K562 (cell line): ENCODE measurements at regions not wholly inside any gene's neighbourhood (a gene's known extent, or its start where the extent isn't known, plus 50 kb on each side); places are given as distances from the start of the nearest gene placed in this dataset.

Source experiments
- ATAC-seq: fragments of 200-7000 bp; cut with Tn5 transposase; 3 replicates; pipeline ENCODE4 v1.9.1; 2020; ENCODE audit warnings: moderate library complexity
- BruUV-seq: library from RNA; stranded (reverse); fragments of 400-500 nt; replicated peaks from 2 replicates; lab custom pipeline; 2021; lab: Mats Ljungman, UMichigan
- CTCF ChIA-PET: fragments of 300-600 bp; formaldehyde crosslinking; extraction: SDS; loops from one replicate; lab custom pipeline; 2021; ENCODE audit warnings: low intra/inter-chr PET ratio; lab: Yijun Ruan, JAX
- POLR2A ChIA-PET: fragments of 300-600, 350-650 bp; sonication (Branson Sonifier 250); formaldehyde crosslinking; extraction: SDS; loops from one replicate; lab custom pipeline; 2021; ENCODE audit warnings: antibody characterized with exemption, inconsistent platforms; lab: Yijun Ruan, JAX
- DNase-seq, 4 experiments: peaks; one replicate each; pipeline versions ENCODE4 v3.0.0 to v3.0.0-alpha.2; 2011 to 2018; ENCODE audit warnings: low spot score in 3 of 4, mixed read lengths in 3 of 4; ENCODE audit errors: extremely low read depth in 1 of 4
- FAIRE-seq: peaks from 2 replicates; lab custom pipeline; 2011; peaks lifted over from hg19 to GRCh38; lab: Jason Lieb, UNC
- H2AFZ ChIP-seq: 2 replicates; pipeline ENCODE4 v1.6.0; 2011; ENCODE audit warnings: low read depth, low read length, control low read depth, inconsistent platforms
- H3K27ac ChIP-seq: fragments of 200-600 bp; 3 replicates; pipeline ENCODE4 v1.8.0; 2011; ENCODE audit warnings: low read depth, mild to moderate bottlenecking, control low read depth, inconsistent platforms, low read length, moderate library complexity, mixed read lengths; ENCODE audit errors: extremely low read depth
- H3K27me3 ChIP-seq, 2 experiments: fragments of 300-600 bp in 1 of 2; 2 replicates in 1 of 2; 3 replicates in 1 of 2; pipeline versions ENCODE4 v1.6.0 to v1.8.0; 2011; ENCODE audit warnings: inconsistent platforms in 2 of 2, low read length in 2 of 2, mild to moderate bottlenecking in 1 of 2, mixed read lengths in 1 of 2, moderate library complexity in 1 of 2; ENCODE audit not compliant: control insufficient read depth in 2 of 2, insufficient read depth in 2 of 2
- H3K36me3 ChIP-seq: fragments of 300-600 bp; 3 replicates; pipeline ENCODE4 v1.8.0; 2011; ENCODE audit warnings: mild to moderate bottlenecking, low read length, inconsistent platforms; ENCODE audit not compliant: control insufficient read depth, insufficient read depth
- H3K4me1 ChIP-seq, 2 experiments: fragments of 200-600 bp in 1 of 2; replicated peaks in 1 of 2; 2 replicates in 1 of 2; 3 replicates in 1 of 2; pipeline versions ENCODE4 v1.5.1 to v1.8.0; 2011; ENCODE audit warnings: inconsistent platforms in 2 of 2, low read length in 2 of 2, mild to moderate bottlenecking in 1 of 2, mixed read lengths in 1 of 2, moderate library complexity in 1 of 2; ENCODE audit not compliant: control insufficient read depth in 2 of 2, insufficient read depth in 2 of 2
- H3K4me2 ChIP-seq: 2 replicates; pipeline ENCODE4 v1.6.1; 2011; ENCODE audit warnings: low read length, control low read depth, inconsistent platforms, mixed read lengths; ENCODE audit not compliant: insufficient read depth
- H3K4me3 ChIP-seq: fragments of 200-600 bp; sonication (generic), shearing (Covaris generic); 2 replicates; pipeline ENCODE4 v1.5.1; 2016; ENCODE audit warnings: control low read depth, inconsistent platforms
- H3K79me2 ChIP-seq: fragments of 200-600 bp; 3 replicates; pipeline ENCODE4 v1.8.0; 2011; ENCODE audit warnings: low read length, inconsistent platforms; ENCODE audit not compliant: control insufficient read depth, insufficient read depth
- H3K9ac ChIP-seq, 2 experiments: 2 replicates each; pipeline versions ENCODE4 v1.6.0 to v1.6.1; 2011; ENCODE audit warnings: low read depth in 2 of 2, low read length in 2 of 2, control low read depth in 1 of 2, inconsistent platforms in 1 of 2, mild to moderate bottlenecking in 1 of 2, mixed read lengths in 1 of 2; ENCODE audit not compliant: insufficient read depth in 1 of 2
- H3K9me1 ChIP-seq: one replicate; pipeline ENCODE4 v1.6.0; 2011; ENCODE audit warnings: inconsistent platforms, mild to moderate bottlenecking, low read length, moderate library complexity; ENCODE audit not compliant: control insufficient read depth, insufficient read depth
- H3K9me3 ChIP-seq: replicated peaks from 2 replicates; pipeline ENCODE4 v1.5.1; 2011; ENCODE audit warnings: low read depth, low read length, inconsistent platforms; ENCODE audit not compliant: control insufficient read depth, insufficient read depth
- H4K20me1 ChIP-seq: replicated peaks from 2 replicates; pipeline ENCODE4 v1.6.1; 2011; ENCODE audit warnings: low read length, inconsistent platforms, mixed read lengths; ENCODE audit not compliant: control insufficient read depth, insufficient read depth
- POLR3A ChIP-seq: IDR thresholded peaks from 2 replicates; pipeline ENCODE4 v1.6.1; 2011; ENCODE audit warnings: borderline replicate concordance, mild to moderate bottlenecking, moderate library complexity; ENCODE audit not compliant: insufficient read length, insufficient read depth; ENCODE audit errors: extremely low read depth
- WHSC1 ChIP-seq: IDR thresholded peaks from one replicate; pipeline ENCODE4 v1.6.1; 2012; ENCODE audit warnings: low read length, control low read depth, inconsistent platforms
- WGBS: fragments of 100-300 bp; shearing (Covaris generic); methylation state at CpG from one replicate; pipeline ENCODE4 v1.1.6; 2016; ENCODE audit warnings: low coverage, mixed read lengths; ENCODE audit not compliant: insufficient coverage; ENCODE audit errors: missing lambda C conversion rate; 5-methylcytosine and 5-hydroxymethylcytosine counted together
- in situ Hi-C: fragments of 300-500 bp; cut with MboI; formaldehyde crosslinking; loops from 4 replicates; pipeline ENCODE4 v1.15.0; 2018; ENCODE audit warnings: inconsistent platforms, mixed read lengths
- intact Hi-C: fragments of 100-400 bp; cut with micrococcal nuclease; formaldehyde crosslinking; loops from 2 replicates; pipeline ENCODE4 v1.14.2; 2022
- TF ChIP-seq, protein P1 (sequence below): fragments of 450-650 bp; IDR thresholded peaks from 2 replicates; pipeline ENCODE4 v1.6.1; 2016
- TF ChIP-seq, protein P2 (sequence below): sonication (generic); formaldehyde crosslinking; IDR thresholded peaks from 2 replicates; pipeline ENCODE4 v1.9.0; 2022; ENCODE audit warnings: mild to moderate bottlenecking, missing genetic modification reagents

DNA sequence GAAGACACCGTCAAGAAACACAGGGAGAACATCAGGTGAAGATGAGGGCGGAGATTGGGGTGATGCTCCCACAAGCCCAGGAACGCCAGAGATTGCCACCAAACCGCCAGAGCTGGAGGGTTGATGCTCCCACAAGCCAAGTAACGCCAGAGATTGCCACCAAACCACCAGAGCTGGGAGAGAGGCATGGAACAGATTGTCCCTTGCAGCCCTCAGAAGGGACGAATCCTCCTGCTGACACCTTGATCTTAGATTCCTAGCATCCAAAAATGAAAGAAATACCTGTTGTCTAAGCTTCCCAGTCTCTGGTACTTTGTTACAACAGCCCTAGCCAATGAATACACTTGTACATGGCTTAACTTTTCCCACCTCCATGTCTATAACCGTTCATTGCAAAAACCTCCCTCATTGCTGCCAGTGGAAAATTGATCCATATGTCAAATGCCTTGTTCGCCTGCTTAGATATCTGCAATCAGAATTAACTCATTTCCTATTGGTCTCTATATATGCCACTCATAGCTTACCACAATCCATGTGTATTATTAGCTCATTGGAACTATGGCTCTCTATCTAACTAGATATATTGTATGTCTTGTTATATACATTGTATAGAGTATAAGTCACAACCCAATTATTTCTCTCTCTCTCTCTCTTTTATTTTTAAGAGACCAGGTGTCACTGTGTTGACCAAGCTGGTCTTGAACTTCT, 127.4 kb downstream of the ADSS2 start:
- TF ChIP-seq, protein P1, sequence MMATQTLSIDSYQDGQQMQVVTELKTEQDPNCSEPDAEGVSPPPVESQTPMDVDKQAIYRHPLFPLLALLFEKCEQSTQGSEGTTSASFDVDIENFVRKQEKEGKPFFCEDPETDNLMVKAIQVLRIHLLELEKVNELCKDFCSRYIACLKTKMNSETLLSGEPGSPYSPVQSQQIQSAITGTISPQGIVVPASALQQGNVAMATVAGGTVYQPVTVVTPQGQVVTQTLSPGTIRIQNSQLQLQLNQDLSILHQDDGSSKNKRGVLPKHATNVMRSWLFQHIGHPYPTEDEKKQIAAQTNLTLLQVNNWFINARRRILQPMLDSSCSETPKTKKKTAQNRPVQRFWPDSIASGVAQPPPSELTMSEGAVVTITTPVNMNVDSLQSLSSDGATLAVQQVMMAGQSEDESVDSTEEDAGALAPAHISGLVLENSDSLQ = peak; percentile 91
- peak; percentile 80 for TF ChIP-seq WHSC1
- no peak for TF ChIP-seq POLR3A
- TF ChIP-seq, protein P2, sequence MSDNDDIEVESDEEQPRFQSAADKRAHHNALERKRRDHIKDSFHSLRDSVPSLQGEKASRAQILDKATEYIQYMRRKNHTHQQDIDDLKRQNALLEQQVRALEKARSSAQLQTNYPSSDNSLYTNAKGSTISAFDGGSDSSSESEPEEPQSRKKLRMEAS (CRISPR knock-in tag) = 0 out of 2 replicates have a peak, but pooled peaks have one; percentile 19
- DNase-seq (no peak), FAIRE-seq (no peak), ATAC-seq (no peak)
- ChIA-PET POLR2A (interaction anchor here (0.8 to 1.5 kb wide), 4 partner anchors 11 to 30 kb away, joined by 4 to 5 read pairs (median 4); no protein-coding TSS in a partner anchor), CTCF (no interaction called here)
- Histone ChIP-seq H3K9ac (peak overlapping the region; percentile 15 to 37; a peak in 2 of 4 replicates), H3K27me3 (no peaks in the 10 kb centered on the region), H3K4me1 (peaks cover 3 to 49% of the 10 kb centered on the region in 2 experiments; a peak in 4 of 5 replicates), H4K20me1 (no peaks in the 10 kb centered on the region), H3K36me3 (no peaks in the 10 kb centered on the region), H3K9me3 (no peaks in the 10 kb centered on the region), H3K27ac (peak overlapping the region; percentile 42; the same call in 2 of the 3 replicates), H2AFZ (peak overlapping the region; percentile 86), H3K4me3 (no peak overlapping the region), H3K79me2 (no peaks in the 10 kb centered on the region), H3K4me2 (peak overlapping the region; percentile 33), H3K9me1 (no peaks in the 10 kb centered on the region)
- in situ Hi-C loops (no loop called here), intact Hi-C loops (loop anchor here (2.0 kb wide), 2 partner anchors 20 to 42 kb away; no protein-coding TSS in a partner anchor)
- 76% methylated on average over 8 of the region's 8 CpGs for WGBS
- BruUV-seq = TSS peak; percentile 79
